NOMO-1 treated with DMSO at 0.1 percent for 48 hours (cell line): ENCODE measurements at regions not wholly inside any gene's neighbourhood (a gene's known extent, or its start where the extent isn't known, plus 50 kb on each side); places are given as distances from the start of the nearest gene placed in this dataset.

Experiments used
- DNase-seq: peaks from one replicate; lab custom pipeline; 2025; ENCODE audit not compliant: unreplicated experiment; lab: John Stamatoyannopoulos, UW

- DNase-seq: no peak
Measured at GRCh38 chr1:4512636-4513035, 141.8 kb upstream of the AJAP1 start.

- no peak for DNase-seq
Measured at GRCh38 chr1:4513685-4514084, 140.7 kb upstream of the AJAP1 start.

DNA sequence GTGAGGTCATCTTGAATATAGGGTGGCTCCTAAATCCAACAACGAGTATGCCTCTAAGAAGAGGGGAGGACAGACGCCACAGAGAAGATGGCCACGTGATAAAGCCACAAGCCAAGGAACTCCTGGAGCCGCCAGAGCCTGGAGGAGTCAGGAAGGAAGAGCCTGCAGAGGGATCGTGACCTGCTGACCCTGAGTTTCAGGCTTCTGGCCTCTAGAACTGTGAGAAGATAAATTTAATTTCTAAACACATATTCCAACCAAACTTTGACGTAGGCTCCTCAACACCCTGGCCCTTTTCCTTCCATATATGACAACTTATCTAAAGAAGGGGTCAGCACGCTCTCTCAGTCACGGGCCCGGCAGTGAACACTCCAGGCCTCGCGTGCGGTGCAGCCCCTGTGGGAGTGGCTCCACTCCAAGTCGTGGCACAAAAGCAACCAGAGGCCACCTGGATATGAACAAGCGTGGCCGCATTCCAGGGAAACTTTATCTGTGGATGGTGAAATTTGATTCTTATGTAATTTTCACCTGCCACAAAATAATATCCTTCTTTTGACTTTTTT lies 138.6 kb upstream of the AJAP1 start:
- DNase-seq: no peak

DNA sequence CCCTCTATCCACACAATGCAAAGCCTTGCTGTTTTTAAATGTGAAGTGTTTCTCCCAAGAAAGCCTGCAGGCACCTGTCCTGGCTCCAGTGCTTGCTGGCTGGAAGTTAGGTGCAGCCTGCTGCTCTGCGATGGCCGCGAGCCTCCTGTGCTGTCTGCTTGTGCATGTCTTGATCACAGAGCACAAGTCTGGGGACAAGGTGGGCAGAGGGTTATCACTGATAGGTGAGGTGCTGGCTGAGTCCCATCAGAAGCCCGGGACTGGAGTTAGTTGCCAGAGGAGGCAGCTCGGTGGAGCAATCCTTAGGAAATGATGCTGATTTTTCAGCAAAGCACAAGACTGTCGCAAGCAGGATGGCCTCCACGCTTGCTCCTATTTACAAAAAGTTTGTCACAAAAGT lies 137.8 kb upstream of the AJAP1 start:
- DNase-seq: no peak

DNA sequence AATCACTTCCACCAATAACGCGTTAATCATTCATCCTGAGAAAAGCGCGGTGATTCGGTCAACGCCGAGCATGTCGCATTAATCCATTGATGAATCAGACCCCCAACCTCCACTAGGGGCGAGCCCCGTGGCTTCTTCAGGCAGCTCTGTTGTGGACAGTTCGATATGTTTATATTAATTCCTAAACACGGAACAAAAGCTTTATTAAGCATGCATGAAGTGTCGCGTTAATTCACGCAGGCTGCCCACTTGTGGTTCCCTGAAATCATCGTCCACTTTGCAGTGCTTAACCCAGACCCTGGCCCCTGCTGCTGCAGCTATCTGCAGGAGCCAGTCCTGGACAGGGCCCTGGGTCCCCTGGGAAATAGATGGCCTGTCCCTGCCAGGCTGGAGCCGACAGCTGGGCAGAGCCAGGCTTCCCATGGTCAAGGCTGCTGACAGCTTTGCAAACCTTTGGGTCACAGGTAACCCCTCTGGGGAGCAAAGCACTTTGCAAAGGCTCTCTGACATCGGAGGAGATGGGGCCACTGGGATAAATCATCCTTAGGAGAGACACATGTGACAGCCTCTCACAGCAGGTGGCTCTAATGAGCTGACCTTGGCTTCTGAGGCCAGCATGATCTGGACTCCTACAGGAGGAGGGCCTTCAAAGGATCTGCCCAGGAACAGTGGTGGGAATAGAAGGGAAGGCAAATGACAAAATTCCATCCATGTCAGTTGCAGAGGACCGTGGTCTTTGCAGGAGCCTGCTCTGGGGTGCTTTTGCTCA lies 137.0 kb upstream of the AJAP1 start:
- DNase-seq: no peak

GRCh38 chr1:4518621-4519020 lies 135.8 kb upstream of the AJAP1 start:
- DNase-seq: no peak

- DNase-seq: no peak
Measured at GRCh38 chr1:4519954-4520353, 134.5 kb upstream of the AJAP1 start.

DNA sequence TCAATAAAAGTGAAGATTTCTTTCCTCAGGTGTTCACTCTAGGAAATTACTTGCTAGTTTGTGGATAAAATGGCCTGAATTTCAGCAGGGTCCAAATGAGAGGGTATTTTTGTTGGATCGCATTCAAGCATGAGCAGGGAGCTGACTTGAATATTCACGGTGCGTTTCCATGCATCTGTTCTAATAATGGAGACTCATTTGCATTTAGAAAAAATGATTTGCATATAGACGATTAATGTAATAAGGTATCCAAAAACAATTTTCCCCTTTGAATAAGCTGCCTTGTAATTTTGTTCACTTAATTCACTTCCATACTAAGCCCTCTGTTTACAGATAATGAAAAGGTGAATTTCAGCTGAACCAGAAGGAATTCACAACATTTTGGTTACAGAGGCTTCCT lies 130.9 kb upstream of the AJAP1 start:
- DNase-seq: no peak

DNA sequence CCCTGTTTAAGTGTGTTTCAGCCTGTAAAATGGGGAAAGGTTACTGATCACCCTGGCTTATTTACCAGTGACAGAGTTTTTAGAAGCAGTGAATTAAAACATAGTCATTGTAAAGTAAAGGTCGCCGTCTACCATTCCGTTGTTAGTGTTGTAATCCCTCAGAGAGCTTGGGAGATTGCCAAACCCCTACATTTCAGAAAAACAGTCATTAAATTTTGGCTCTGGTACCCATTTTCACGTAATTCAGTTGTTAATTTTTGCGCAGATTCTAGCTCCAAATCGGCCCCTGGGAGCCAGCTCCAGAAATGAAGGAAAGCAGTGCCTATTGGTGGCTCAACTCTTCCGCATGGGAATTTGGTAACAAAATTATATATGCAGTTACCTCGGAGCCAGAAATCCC lies 127.7 kb upstream of the AJAP1 start:
- DNase-seq: no peak

- DNase-seq: no peak
Measured at GRCh38 chr1:4527819-4528218, 126.6 kb upstream of the AJAP1 start.

DNA sequence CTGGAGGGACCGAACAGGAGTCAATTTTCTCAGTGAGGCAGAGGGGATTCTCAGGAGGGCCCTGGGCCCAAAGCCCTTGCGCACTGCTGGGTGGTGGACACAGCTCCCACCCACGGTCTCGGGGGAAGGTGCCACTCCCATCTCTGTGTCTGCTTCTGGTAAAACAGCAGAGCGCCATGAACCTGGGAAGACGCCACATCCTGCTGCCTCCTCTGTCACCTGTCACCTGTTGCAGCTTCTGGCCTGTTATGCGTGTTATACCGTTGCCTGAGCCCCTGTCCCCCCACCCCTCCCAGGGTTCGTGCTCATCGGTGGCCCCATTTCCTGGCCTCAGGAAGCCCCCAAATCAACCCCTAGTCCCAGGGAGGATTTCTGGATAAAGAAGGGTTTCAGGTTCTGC lies 125.8 kb upstream of the AJAP1 start:
- DNase-seq: no peak

DNA sequence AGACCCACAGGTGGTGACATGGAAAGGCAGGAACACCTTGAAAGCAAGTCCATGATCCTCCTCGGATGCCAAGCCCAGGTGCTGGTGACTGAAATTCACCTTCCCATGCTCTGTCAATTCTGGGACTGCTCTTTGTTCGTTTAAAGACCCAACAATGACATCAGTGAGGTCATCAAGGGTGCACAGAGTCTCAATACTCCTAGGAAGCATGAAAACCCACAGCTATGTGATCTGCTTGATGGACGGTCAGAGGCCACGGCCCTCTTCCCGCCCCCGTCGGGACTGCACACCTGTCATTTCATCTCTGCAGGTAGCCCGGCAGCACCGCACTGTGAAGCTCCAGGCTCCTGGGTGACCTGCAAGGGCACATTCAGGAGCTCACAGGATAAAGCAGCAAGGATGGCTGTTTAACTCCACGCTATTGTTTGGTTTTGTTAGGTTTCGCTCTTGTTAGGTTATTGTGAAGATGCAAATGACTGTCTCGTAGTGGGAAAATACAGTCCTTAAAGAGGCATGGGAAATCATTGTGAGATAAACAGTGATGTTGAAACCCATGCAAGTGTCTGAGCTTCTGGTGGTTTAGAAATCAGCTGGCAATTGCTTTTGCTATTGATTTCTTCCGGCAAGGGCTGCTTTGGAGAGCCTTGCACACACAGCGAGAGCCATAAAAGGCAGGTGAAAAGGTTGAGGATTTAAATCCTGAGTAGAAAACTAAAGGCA lies 124.8 kb upstream of the AJAP1 start:
- no peak for DNase-seq

- DNase-seq: no peak
Measured at GRCh38 chr1:4530166-4530785, 124.1 kb upstream of the AJAP1 start.

- DNase-seq: no peak
Measured at GRCh38 chr1:4531842-4532241, 122.6 kb upstream of the AJAP1 start.

DNA sequence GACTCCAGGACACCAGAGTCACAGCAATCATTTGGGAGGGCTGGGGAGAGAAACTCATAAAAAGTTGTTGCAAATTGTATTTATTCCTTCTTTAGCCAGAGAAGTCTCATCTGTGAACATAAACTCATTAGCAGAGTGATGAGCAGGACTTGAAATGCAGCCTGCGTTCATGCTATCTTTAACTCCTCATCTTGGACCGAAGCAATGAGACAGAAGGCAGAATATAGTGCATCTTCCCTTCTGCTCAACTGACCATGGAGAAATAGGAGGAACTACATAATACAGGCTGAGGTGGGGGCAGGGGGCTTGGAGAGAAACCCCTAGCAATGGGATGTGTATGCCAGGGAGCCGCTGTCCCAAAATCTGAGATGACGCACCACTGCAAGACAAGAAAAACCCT lies 121.8 kb upstream of the AJAP1 start:
- no peak for DNase-seq

DNA sequence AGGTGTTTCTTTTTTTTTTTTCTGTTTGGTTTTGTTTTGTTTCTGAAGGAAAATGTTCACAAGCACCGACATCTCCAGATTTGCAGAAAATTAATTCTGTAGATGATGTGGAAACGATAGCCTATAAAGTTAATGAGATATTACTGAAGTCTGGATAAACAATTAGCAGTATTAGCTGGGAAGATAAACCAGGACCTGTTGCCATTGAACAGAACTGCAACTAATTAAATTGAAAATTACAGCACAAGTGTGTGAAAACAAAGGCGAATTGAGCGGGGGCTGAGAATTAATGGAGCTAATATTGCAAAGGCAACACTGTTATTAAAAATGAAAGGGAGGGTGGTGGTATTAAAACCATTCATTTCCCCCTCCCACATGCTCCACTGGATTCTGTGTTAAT lies 107.5 kb upstream of the AJAP1 start:
- no peak for DNase-seq

DNA sequence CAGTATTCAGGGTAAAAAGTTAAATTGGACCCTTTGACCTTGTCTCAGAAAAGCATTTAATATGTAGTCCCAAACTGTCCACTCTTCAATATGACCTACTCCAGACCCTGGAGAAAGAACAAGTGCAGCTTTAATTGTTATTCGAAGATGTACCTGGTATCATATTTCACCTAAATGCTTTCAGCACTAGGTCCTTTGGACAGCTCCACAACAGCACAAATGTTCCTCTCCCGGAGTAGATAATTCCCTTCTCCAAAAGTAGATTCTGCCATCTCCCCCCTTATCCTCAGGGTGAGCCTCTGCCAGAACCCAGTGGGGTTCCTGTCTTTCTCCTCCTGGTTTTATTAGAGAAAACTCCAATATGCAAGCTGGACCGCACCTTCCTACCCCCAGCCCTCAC lies 104.5 kb upstream of the AJAP1 start:
- DNase-seq: no peak

- no peak for DNase-seq
Measured at GRCh38 chr1:4550941-4551340, 103.5 kb upstream of the AJAP1 start.

DNA sequence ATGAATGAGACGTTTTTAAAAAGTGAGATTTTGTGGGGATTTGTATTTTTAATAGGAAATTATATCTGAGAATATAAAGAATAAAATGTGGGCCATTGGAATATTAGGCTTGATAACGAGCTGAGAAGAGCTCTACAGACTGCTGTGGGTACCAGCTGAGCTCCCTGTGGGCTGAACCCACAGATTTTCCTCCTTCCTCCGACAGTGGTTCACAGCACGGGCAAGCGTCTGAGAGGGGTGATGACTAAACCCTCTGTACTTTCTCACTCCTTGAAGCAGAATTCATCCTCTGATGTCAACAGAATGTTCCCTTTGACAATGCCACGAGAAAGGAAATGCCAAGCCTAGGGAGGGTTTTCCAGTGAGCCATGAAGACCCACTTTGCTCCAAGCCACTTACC lies 102.7 kb upstream of the AJAP1 start:
- no peak for DNase-seq

DNA sequence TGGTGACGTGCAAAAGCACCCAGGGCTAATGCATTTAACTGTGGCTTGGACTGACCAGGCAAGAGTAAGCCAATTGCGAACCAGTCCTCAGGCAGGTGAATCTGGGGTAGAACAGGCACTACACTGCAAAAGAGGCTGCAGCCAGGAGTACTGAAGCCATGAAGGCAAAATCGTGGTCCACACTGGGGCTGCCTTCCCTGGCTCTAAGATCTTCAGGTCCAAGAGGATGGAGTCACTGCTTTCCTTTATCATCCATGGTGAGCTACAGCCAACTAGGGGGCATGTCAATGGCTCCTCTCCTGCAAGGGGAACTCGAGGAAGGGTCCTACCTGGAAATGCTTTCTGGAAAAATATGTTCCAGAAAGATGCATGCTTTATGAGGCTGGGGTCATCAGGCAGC lies 100.6 kb upstream of the AJAP1 start:
- no peak for DNase-seq

- no peak for DNase-seq
Measured at GRCh38 chr1:4554271-4554865, 100.0 kb upstream of the AJAP1 start.

DNA sequence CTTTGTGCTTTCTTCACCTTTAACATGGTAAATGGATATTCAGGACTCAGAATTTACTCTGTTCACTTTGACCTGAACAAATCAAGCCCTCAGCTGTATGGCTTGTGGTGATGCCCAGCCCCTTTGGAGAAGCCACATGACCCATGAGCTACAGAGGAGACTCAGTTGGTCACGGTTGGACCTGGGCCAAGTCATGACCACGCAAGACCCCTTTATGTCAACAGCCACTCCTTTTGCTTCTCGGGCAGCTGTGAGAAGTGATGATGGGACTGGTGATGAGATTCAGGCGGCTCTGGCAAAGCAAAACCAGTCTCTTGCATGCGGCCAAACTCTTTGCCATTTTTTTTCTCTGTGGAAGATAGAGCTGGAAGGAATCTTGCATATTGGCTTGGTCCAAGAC lies 96.5 kb upstream of the AJAP1 start:
- no peak for DNase-seq
